DOHH2 (cell line): ENCODE measurements at regions not wholly inside any gene's neighbourhood (a gene's known extent, or its start where the extent isn't known, plus 50 kb on each side); places are given as distances from the start of the nearest gene placed in this dataset.
"Not testable (repeated sequence)": the region's sequence is repeated elsewhere in the genome, so short reads cannot be mapped to it uniquely, and the experiment has no call there.

Source experiments
- H3F3A ChIP-seq: fragments of 200-600 bp; sonication (generic), shearing (Covaris generic); 2 replicates; pipeline ENCODE4 v1.6.0; 2016; ENCODE audit warnings: antibody characterized with exemption, mild to moderate bottlenecking; ENCODE audit not compliant: control insufficient read depth, insufficient read depth
- H3K27ac ChIP-seq: fragments of 200-600 bp; sonication (generic); 2 replicates; pipeline ENCODE4 v1.5.1; 2014; ENCODE audit warnings: low read depth, mild to moderate bottlenecking, low read length, moderate library complexity
- H3K27me3 ChIP-seq: fragments of 200-600 bp; sonication (generic); 2 replicates; pipeline ENCODE4 v1.6.1; 2014; ENCODE audit warnings: mild to moderate bottlenecking, low read length, mixed read lengths; ENCODE audit not compliant: control insufficient read depth
- H3K36me3 ChIP-seq: fragments of 200-600 bp; sonication (generic); 2 replicates; pipeline ENCODE4 v1.6.1; 2014; ENCODE audit warnings: mild to moderate bottlenecking, low read length, moderate library complexity, mixed read lengths; ENCODE audit not compliant: control insufficient read depth
- H3K4me1 ChIP-seq: fragments of 200-600 bp; sonication (generic); 2 replicates; pipeline ENCODE4 v1.6.1; 2014; ENCODE audit warnings: mild to moderate bottlenecking, low read length, mixed read lengths; ENCODE audit not compliant: control insufficient read depth
- H3K4me2 ChIP-seq: fragments of 200-600 bp; sonication (generic); 2 replicates; pipeline ENCODE4 v1.6.0; 2014; ENCODE audit warnings: mild to moderate bottlenecking, low read length, moderate library complexity
- H3K4me3 ChIP-seq: fragments of 200-600 bp; sonication (generic); 2 replicates; pipeline ENCODE4 v1.5.1; 2014; ENCODE audit warnings: mild to moderate bottlenecking, low read length, mixed read lengths
- H3K79me2 ChIP-seq: fragments of 200-600 bp; sonication (generic); 2 replicates; pipeline ENCODE4 v1.6.1; 2014; ENCODE audit warnings: mild to moderate bottlenecking, low read length, mixed read lengths; ENCODE audit not compliant: control insufficient read depth
- H3K9me2 ChIP-seq: fragments of 200-600 bp; sonication (generic); replicated peaks from 2 replicates; pipeline ENCODE4 v1.6.1; 2014; ENCODE audit warnings: mild to moderate bottlenecking, low read length, mixed read lengths; ENCODE audit not compliant: control insufficient read depth
- H3K9me3 ChIP-seq: fragments of 200-600 bp; sonication (generic); 2 replicates; pipeline ENCODE4 v1.6.1; 2014; ENCODE audit warnings: antibody characterized with exemption, low read length, mixed read lengths; ENCODE audit not compliant: control insufficient read depth, insufficient read depth
- H4K20me1 ChIP-seq: fragments of 200-600 bp; sonication (generic); 2 replicates; pipeline ENCODE4 v1.6.0; 2014; ENCODE audit warnings: low read depth, mild to moderate bottlenecking, antibody characterized with exemption, low read length, moderate library complexity; ENCODE audit not compliant: control insufficient read depth, insufficient read depth
- CTCF ChIP-seq: fragments of 200-600 bp; sonication (generic); IDR thresholded peaks from one replicate; pipeline ENCODE4 v1.5.1; 2014; ENCODE audit warnings: antibody characterized with exemption, mild to moderate bottlenecking, low read depth, low read length; ENCODE audit not compliant: poor library complexity, severe bottlenecking
- EZH2phosphoT487 ChIP-seq: fragments of 200-600 bp; sonication (generic); IDR thresholded peaks from 2 replicates; pipeline ENCODE4 v1.6.1; 2017; ENCODE audit warnings: borderline replicate concordance, mild to moderate bottlenecking, antibody characterized with exemption, low read length, moderate library complexity, mixed read lengths

GRCh38 chr6:984031-984430, 291.1 kb upstream of the EXOC2 start:
- Histone ChIP-seq H3K4me3 (no peak overlapping the region), H3K9me2 (no peaks in the 10 kb centered on the region), H3F3A (no peaks in the 10 kb centered on the region), H3K27ac (no peak overlapping the region), H3K4me1 (no peaks in the 10 kb centered on the region), H3K9me3 (no peaks in the 10 kb centered on the region), H4K20me1 (no peaks in the 10 kb centered on the region), H3K79me2 (no peaks in the 10 kb centered on the region), H3K27me3 (no peaks in the 10 kb centered on the region), H3K36me3 (no peaks in the 10 kb centered on the region), H3K4me2 (no peak overlapping the region)
- TF ChIP-seq CTCF (no peak), EZH2phosphoT487 (no peak)

GRCh38 chr6:978937-979685, 286.2 kb upstream of the EXOC2 start:
- Histone ChIP-seq H3K36me3 (no peaks in the 10 kb centered on the region), H3K27ac (no peak overlapping the region), H3K4me3 (no peak overlapping the region), H3K9me3 (no peaks in the 10 kb centered on the region), H3K4me2 (no peak overlapping the region), H3K9me2 (no peaks in the 10 kb centered on the region), H3F3A (no peaks in the 10 kb centered on the region), H4K20me1 (no peaks in the 10 kb centered on the region), H3K79me2 (no peaks in the 10 kb centered on the region), H3K4me1 (no peaks in the 10 kb centered on the region), H3K27me3 (no peaks in the 10 kb centered on the region)
- TF ChIP-seq CTCF (no peak), EZH2phosphoT487 (no peak)

GRCh38 chr6:977226-977625, 284.3 kb upstream of the EXOC2 start:
- not testable (repeated sequence) for H3K36me3 ChIP-seq, H3F3A ChIP-seq, H3K4me3 ChIP-seq, H3K27me3 ChIP-seq, H3K4me1 ChIP-seq, H3K9me3 ChIP-seq, H4K20me1 ChIP-seq, H3K9me2 ChIP-seq, H3K4me2 ChIP-seq, H3K79me2 ChIP-seq, H3K27ac ChIP-seq

GRCh38 chr6:971981-972640, 279.2 kb upstream of the EXOC2 start:
- H3K27ac ChIP-seq = no peak overlapping the region
- no peak for TF ChIP-seq EZH2phosphoT487
- TF ChIP-seq CTCF = no peak
- H3K27me3 ChIP-seq = no peaks in the 10 kb centered on the region
- H3K9me3 ChIP-seq = no peaks in the 10 kb centered on the region
- no peak overlapping the region for H3K4me2 ChIP-seq
- no peaks in the 10 kb centered on the region for H4K20me1 ChIP-seq
- H3K4me1 ChIP-seq = no peaks in the 10 kb centered on the region
- H3K36me3 ChIP-seq = no peaks in the 10 kb centered on the region
- no peaks in the 10 kb centered on the region for H3K79me2 ChIP-seq
- H3K9me2 ChIP-seq = no peaks in the 10 kb centered on the region
- no peaks in the 10 kb centered on the region for H3F3A ChIP-seq
- H3K4me3 ChIP-seq = no peak overlapping the region
